Limb (tissue), 2 donors: ENCODE measurements at regions not wholly inside any gene's neighbourhood (a gene's known extent, or its start where the extent isn't known, plus 50 kb on each side); places are given as distances from the start of the nearest gene placed in this dataset.
"Not testable (repeated sequence)": the region's sequence is repeated elsewhere in the genome, so short reads cannot be mapped to it uniquely, and the experiment has no call there.

ENCODE experiments used
- DNase-seq, 2 donors: peaks; one replicate each; pipeline ENCODE4 v3.0.0-alpha.2; 2016; ENCODE audit errors: extremely low spot score in 2 of 2

DNA sequence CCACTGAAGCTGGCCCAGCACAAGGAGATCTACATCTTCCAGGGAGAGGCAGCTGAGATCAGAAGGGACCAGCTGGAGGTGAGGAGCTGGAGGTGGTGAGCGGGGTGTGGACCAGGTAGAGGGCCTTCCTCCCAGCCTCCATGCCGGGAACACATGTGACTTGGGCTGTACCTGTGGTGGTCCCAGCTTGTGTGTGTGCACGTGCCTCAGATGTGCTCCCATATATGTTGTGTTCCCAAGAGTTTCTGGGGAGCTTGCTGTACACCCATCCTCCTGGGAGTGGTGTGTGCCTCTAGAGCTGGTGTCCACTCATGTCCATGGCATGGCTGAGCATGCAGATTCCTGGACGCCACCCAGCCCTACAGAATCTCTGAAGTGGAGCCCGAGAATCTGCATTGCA lies 183.7 kb upstream of the AKAP13 start:
- DNase-seq: not testable (repeated sequence)

DNA sequence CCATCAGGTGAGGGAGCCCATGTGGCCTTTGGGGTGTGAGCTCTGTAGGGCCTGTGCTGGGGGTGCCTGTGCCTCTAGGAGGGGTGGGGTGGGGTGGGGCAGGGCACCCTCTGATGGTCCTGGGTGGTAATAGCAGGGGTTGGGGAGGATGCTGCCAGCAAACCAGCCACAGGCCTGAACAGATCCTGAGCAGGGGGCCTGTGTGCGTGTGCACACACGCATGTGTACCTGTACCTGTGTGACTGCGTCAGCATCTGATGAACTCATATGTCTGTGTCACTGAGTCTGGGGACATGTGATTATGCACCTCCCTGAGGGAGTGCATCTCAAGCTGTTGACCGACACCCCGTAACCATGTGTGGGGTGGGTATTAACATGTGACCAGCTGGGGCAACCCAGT lies 182.8 kb upstream of the AKAP13 start:
- not testable (repeated sequence) for DNase-seq

DNA sequence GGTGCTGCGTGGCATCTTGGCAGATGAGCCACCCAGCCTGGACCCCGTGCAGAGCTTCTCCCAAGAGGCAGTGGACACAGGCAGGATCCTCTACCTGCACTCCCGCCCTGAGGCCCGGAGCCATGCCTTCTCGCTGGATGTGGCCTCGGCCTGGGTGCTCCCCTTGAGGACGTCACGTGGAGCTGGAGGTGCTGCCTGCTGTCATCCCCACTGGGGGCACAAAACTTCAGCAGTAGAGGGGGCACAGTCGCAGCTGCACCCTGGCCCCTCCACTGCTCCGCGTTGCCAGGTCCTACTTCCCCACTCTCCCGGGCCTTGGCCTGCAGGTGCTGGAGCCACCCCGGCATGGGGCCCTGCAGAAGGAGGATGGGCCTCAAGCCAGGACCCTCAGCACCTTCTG lies 182.0 kb upstream of the AKAP13 start:
- not testable (repeated sequence) for DNase-seq

DNA sequence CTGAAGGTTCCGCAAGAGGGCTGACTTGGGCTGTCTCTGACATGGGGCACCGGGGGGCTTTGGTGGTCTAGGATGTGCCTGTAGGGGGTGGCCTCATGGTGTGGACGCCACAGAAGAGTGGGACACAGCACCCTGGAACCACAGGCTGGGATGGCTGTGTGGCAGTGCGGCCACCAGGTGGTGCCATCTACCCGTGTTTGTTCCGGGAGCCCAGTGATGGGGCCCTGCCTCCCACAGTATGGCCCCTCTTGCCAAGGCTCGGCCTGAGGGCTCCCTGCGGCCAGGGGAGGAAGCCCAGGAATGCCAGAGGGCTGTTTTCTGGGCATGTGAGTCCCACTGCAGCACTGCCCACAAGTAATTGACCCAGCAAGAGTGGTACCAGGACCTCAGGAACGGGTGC lies 180.2 kb upstream of the AKAP13 start:
- DNase-seq: not testable (repeated sequence)

DNA sequence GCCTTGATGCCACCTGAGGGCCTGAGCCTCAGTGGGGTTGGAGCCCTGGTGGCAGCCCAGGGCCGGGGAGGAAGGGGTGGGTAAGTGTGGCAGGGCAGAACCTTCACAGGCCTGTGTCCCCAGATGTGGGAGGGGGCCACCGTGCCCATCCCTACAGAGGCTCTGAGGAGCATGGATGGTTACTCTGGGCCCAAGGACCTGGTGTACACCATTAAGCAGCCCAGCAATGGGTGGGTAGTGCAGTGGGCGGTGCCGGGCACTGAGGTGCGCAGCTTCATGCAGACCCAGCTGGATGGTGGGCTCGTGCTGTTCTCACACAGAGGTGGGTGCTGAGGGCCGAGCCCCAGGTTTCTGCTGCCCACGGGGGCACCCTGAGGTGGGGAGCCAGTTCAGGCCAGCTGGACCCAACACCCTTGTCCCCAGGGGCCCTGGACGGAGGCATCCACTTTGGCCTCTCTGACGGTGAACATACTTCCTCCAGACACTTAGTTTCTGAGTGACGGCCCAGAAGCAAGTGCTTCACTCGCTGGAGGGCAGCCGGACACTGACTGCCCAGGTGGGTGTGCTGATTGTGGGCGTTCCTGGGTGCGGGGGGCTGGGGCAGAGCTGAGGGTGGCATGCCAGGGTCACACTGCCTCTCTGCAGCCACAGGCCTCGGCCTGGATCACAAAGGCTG lies 179.1 kb upstream of the AKAP13 start:
- DNase-seq: not testable (repeated sequence)

DNA sequence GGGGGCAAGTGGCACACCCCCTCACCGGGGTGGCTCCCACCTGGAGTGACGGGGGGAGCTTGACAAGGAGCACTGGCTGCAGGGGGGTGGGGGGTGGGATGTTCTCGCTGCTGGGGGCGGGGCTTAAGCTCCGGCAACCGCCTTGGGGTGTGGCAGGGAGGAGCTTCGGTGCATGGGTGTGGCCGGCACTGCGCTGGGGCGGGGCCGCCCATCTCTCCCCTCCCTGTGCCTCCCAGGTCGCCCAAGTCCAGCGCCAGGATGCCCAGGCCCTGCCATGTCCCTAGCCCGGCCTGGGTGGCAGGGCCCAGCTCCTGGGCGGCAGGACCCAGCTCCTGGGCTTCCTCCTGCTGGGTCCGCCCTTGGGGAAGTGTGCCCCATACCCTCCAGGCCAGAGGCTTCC lies 175.9 kb upstream of the AKAP13 start:
- not testable (repeated sequence) for DNase-seq

DNA sequence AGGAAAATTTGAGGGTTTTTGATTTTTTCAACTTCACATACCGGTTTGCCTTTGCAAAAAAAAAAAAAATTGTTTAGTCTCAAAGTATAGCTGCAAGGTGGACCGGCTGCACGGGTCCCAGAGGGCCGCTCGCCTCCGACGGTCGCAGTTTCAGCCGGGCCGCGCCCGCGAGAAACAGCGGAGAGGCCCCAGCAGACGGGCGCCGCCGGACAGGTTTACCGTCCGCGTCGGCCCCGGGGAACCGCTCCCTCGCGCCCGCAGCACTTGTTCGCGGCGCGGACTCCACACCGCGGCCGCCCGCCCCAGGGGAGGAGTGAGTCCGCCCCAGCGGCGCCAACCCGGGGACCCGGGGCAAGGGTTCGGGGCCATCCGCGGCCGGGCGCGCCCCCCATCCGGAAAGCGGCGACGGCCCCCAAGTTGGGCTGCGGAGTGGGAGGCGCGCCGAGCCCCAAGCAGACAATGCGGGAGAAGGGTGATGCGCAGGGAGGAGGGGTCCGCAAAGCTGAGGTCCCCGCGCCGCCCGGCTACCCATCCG lies 146.5 kb upstream of the AKAP13 start:
- not testable (repeated sequence) for DNase-seq

DNA sequence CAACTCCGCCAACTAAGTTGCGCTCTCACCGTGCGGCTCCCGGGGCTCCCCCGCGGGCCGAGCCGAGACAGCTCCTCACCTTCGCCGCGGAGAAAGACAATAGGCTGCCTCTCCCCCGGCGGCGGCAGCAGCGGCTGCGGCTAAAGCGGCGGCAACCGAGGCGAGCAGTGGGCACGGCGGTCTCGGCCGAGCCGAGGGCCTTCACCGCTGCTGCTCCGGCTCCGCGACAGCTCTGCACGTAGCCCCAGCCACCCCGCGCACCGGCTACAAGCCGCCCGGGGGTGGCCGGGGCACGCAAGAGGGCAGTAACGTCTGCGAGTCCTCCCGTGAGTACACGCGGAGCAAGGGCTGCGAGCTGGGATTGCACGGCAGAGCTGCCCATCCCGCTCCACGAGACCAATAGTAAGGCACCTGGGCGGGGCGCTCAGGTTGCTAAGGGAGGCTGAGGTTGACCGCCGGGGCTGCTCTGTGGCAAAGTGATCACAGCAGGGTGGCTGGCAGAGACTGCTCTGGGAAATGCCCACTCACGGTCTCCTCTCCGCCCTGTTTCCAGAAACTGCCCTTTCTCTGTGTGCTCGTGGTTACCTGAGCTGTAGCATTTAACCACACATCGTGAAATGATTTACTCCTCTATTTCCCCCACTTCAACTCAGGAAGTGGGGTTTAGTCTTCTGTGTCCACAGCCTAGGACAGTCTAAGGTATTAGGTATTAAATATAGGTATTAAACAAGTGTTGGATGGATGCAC lies 145.8 kb upstream of the AKAP13 start:
- DNase-seq: not testable (repeated sequence)

DNA sequence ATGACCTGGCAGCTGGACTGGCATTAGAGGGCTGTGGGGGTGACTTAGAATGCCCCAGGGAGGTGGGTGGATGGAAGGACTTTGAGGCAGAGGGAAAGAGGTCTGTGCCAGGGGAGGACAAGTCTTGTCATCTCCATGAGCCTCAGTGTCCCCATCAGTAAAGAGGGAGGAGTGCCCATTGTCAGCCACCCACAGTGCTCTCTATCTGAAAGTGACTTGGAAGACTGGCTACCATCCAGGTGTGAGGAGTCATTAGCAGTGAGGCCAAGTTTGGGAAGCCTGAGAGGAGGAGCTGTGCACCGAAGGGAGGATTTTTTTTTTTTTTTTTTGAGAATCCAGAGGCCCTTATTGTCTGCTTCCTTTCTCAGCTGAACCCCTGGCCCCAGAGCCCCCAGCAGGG lies 136.3 kb upstream of the AKAP13 start:
- not testable (repeated sequence) for DNase-seq

DNA sequence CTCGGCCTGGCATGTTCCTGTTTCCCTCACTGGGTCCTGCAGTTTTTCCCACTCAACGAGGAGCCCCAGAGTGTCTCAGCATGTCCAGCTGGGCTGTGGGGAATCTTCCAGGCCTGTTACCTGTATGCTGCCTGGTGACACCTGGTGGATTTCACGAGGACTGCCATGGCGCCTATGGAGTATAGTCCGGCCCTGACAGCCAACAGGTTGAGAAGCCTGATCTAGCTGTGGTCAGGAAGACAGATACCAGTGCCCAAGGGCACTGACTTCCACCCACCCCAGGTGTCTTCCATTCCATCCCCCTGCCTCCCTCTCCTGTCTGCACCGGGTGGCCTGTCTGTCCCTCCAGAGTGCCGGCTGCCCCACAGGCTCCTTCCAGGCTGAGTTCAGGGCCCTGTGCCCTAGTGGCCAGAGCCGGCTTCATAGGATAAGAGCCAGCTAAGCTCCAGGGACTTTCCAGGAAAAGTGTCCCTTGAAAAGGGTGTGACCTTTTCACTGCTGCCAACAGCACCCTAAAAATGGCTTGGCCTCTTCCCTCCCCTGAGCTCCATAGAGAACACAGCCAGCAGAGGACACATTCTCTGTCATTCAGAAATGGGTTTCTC lies 129.4 kb upstream of the AKAP13 start:
- not testable (repeated sequence) for DNase-seq

DNA sequence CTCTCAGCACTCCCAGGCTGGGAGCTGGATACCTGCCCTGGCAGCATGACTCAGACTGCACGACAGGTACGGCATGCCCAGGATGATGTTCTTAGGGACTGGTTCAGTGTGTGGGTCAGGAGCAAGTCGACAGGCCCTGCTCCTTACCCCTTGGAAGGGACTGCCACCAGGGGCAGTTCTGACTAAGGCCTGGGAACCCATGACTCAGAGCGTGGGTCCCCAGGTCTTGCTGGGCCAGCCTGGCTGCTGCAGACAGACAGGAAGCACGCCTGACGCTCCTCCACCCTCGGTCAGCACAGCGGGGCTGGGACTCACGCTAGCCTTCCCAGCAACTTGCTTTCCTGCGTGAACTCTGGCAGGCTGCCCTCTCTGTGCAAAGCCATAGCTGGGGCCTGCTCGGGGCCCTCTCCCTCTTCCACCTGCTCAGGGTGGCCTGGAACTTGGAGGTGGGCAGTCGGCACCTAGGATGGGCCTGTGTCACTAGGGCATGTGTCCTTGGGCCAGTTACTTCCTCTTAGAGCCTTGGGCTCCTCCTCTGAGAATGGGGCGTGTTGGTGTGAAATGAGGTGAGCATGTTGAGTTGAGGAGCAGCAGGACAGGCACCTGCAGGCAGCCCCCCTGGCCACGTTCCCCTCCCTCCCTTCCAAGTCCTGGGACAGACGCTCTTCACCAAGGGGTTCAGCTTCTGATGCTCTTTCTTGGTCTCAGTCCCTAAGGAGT lies 127.0 kb upstream of the AKAP13 start:
- not testable (repeated sequence) for DNase-seq

DNA sequence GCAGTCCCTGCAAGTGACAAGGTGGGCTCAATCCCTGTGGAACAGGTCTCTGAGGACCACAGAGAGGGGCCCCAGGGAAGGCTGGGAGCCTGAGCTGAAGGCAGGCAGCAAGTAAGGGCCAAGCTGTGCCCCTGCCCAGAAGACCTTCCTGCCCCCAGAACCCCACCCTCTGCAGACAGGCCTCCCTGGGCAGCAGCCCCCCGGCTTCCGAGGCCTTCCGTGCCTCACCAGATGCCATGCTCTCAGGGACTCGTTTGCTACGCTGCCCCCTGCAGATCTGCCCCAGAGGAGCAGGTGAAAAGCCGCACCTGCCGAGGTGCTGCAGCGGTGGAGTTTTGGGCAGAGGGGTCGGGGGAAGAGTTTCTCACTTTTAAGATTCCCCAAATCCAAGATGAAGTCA lies 125.4 kb upstream of the AKAP13 start:
- DNase-seq: not testable (repeated sequence)

DNA sequence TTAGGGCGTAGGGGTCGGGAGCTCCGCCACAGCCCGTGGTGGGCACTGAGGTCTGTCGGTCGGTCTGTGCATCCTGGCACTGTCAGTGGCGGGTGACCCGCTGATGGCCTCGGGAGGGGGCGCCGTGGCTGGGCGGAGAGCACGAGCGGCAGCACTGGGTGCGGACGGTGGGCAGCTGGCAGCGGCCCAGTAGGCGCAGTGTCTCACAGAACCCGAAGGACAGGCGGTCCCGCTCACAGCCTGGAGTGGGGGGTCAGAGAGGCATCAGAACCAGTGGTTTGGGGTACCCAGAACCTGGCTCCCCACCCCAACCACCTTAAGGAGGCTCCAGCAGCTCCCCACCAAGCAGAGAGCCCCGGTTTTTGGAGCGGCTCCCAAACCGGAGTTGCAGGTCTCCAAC lies 124.9 kb upstream of the AKAP13 start:
- DNase-seq: not testable (repeated sequence)

DNA sequence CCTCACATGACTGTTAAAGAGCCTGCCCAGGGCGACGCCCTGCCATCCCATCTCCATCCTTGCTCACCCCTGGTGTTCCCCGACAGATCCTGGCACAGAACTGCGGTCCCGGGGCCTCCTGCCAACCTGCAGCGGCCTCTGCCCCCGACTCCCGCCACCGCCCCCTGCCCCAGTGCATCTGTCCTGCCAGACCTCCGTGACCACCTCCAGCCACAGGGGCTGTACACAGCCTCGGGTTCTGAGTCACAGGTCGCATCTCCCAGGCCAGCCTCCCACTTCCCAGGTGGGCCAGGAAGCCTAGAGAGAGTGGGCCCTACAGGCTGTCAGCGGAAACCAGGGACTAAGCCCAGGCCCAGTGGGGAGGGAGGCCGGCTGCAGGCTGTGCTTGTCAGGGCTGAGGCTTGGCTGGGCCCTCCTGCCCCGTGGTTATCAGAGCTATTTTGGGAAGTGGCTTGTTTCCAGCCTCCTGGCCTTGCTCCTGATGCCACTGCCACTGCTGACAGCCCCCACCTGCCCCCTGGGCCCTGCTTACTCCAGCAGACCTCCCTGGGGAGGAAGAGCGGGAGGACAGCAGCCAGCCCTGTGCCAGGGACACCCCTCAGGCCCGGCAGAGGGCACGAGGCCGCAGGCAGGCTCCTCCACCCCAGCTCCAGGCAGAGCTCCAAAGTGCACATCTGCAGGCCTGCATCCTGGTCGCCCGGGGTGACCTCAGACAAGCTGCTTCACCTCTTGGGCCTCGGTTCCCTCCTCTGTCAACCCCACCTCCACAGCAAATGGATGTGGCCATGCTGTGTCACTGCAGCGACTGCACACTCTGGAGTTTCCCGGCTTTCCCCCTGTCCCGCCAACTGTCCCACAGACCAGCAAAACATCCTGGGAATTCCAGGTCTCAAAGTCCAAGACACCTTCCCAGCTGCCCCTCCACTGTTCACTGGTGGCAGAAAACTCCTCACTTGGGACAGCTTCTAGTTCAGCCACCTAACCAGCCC lies 124.1 kb upstream of the AKAP13 start:
- not testable (repeated sequence) for DNase-seq

DNA sequence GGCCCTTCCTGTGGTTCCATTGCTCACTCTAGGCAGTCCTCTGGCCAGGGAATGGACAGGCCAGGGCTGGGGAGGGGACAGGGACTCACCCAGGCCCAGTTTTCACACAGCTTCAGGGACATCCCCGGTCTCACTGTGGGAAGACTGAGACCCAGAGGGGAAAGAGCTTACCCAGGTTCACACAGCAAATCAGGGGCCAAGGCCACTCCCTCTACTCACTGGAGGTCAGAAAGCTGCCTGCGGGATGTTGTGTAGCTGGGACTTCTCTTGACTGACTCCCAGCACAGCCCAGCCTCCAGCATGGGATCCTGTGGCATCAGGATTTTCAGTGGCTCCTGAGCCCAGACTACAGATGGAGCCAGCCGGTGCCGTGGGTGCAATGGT lies 122.3 kb upstream of the AKAP13 start:
- not testable (repeated sequence) for DNase-seq

DNA sequence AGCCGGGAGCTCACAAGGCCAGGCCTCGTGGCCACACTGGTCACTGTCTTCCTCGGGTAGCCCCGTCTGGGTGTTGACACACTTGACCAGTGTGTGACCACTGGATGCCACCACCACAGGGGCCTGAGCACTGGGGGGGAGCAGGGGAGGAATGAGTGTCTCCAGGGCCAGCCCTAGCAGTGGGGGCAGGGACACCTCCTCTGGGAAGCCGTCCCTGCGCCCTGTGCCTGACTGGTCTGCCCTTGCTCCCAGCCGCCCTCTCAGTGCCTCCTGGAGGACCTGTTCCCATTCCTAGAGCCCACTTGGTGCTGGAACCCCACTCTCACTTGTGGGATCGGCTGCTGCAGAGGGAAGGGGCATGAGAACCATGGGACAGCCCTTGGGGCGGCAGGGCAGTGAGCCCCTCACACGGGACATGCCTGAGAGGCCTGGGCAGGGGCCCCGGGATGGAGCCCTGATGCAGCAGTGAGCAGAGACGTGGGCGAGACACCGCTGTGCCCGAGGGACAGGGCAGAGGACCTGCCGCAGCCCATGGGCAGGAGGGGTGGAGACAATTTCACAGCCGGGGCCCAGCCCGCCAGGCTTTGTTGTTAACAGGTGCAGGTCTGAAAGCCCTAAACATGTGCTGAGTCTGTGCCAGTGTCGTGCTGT lies 121.7 kb upstream of the AKAP13 start:
- DNase-seq: not testable (repeated sequence)

DNA sequence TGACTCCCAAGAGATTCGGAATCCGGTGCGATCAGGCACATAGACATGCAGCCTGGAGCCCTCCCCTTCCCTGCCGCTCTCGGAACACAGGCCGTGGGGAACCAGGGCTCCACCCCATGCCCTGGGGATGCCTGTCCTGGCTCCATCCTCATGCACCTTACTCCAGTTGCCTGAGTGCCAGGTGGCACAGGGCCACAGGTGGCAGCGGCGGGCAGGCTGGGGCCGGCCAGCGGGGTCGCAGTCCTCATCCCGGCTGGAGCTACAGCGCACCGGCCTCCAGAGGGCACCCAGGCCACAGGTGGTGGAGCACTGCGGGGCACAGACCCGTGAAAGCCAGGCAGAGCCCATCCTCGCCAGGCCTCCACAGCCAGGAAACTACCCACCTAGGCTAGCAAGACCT lies 119.9 kb upstream of the AKAP13 start:
- DNase-seq: not testable (repeated sequence)

DNA sequence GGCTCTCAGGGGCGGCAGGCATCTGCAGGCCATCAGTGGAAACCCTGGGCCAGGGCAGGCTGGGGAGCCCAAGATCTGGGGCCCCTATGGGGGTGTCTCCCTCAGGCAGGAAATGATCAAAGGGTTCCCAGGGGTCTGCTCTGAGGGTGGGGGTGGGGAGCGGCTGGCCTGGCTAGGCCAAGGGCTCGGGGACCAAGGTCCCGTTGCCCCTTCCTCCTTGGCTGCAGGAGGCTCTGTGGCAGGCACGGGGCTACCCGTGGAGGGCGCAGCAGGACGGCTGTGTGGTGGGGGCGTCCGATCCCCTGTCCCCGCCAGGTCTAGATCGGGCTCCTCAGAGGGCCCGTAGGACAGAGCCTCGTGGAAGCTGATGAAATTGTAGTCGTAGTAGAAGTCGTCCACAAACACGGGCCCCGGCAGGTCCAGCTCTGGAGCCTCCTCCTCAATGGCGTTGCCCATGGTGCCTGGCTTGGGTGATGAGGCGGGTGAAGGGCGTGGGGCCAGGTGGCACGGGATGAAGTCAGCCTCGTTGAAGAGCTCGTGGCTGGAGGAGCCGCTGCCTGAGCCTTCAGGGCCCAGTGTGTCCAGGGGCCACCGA lies 117.8 kb upstream of the AKAP13 start:
- not testable (repeated sequence) for DNase-seq

DNA sequence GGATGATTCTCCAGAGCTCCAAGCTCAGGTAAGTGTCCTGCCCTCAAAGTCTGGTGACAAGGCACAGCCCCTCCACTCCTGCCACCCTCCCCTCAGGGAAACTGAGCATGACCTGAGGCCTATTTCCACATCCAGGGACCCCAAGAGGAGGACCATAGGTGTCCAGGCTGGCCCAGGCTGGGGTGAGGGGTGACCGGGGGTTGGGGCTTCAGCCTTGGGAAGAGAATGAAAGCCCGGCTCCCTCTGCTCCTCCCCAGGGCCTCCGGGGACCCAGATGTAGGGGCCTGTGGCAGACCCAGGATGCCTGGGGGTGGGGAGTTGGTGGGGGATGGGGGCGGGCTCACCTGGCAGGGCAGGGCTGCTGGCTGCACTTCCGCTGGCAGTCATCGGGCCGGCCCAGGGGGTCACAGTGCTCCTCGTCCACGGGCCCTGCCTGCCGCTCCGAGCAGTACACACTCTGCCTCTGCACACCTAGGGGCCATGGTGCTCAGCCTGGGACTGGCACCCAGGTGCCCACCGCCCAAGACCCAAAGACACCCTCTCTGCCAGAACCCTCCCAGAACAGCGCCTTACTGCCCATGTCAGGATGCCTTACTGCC lies 116.5 kb upstream of the AKAP13 start:
- DNase-seq: not testable (repeated sequence)
